HG02678 (cell line): ENCODE measurements at regions not wholly inside any gene's neighbourhood (a gene's known extent, or its start where the extent isn't known, plus 50 kb on each side); places are given as distances from the start of the nearest gene placed in this dataset.

Source experiments
- ATAC-seq: cut with Tn5 transposase; IDR thresholded peaks from one replicate; pipeline ENCODE4 v1.9.1; 2021; ENCODE audit warnings: mild to moderate bottlenecking, moderate library complexity; ENCODE audit not compliant: unreplicated experiment

DNA sequence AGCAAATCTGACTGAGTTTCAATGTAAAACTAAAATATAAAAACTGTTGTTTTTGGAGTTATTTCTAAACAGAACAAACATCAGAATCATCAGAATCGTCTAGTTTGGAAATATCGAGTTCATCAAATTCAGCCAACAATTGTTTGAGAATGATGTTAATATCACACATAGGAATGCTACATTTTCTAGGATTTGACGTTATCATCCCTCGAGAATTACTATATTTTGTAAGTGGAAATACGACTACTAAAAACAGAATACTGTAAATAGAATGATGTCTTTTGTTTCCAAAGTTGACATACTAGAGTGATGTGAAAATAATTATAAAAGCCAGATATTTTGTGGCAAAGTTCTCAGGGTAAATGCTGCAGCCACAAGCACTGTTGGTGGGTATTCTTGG is 805.9 kb downstream of the TLE1 start:
- ATAC-seq = no peak

DNA sequence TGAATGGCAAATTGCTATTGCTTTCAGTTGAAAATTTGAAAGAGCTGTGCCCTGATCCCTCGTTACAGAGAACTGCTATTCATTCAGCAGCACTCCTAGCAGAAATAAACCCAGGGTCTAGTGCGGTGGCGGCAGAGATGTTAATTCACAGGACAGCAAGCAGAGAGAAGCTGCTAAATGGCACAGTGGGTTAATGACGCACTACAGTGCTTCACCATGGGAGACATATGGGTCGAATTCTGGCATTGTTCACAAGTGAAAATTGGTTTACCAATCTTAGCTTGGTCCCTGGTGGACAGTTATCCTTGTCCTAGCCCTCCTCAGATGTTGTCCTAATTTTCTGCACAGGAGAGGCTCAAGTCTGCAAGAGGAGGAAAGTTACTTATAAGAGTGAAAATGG is 807.4 kb downstream of the TLE1 start:
- no peak for ATAC-seq

DNA sequence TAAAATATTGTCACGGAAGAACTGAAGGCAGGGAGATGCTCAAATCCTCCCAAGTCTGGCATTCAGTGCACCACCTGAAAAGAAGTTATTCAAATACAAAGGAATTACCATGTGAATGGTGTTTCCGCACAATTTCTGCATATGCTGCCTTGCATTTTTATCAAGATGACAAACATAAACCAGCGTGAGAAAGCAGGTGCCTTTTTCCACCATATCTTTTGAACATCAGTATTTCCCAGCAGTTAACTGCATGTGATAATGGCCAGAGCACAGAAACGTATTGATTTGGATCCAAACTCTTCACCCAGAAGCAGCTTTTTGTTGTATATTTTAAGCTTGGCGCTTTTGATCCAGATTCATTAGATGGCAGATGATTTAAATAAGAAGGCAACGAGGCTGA is 808.0 kb downstream of the TLE1 start:
- ATAC-seq = no peak

DNA sequence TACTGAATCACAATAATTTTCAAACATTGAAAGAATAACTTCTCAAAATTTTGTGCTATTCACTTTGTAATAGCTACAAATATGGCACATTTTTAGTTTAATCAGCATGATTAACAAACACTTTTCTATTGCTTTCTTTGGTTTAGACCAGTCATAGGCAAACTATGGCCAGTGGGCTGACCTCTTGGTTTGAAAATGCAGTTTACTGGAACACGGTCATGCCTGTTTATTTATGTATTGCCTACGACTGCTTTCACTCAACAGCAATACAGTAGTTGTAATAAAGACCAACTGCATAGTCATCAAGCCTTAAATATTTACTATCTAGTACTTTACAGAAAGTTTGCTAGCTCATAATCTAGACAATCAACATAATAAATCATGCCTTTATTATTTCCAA is 810.8 kb downstream of the TLE1 start:
- no peak for ATAC-seq

DNA sequence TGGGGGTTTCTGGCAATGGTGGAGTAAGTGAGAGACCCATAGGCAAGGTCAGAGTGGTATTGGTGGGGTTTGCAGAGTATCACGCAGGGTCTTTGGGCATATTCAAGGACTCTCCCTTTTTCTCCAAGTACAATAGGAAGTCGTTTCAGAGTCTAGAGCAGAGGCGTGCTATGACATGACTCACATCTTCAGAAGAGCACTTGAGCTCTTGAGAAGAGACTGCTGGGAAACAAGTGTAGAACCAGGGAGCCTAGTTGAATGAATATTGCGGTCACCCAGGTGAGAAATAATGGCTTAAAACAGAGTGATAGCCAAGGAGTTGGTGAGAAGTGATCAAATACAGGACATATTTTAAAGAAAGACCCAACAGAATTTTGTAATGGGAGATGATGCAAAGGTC is 813.4 kb downstream of the TLE1 start:
- no peak for ATAC-seq

DNA sequence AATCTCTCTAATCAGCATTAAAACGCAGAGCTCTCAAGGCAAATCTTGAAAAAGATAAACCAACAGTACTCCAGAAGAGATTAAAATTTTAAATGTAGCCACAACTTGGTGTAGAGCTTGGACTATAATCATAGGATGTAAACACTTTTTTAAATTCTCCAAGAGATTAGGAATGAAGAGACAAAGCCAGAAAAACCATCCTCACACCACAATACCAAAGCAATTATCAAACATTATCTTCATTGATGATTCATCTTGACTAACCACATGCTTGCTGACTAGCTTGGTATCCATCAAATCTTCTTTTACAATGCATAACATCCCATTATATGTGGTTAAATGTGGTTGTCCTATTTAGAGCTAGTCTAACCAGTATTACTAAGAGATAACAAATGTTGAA is 815.1 kb downstream of the TLE1 start:
- no peak for ATAC-seq

DNA sequence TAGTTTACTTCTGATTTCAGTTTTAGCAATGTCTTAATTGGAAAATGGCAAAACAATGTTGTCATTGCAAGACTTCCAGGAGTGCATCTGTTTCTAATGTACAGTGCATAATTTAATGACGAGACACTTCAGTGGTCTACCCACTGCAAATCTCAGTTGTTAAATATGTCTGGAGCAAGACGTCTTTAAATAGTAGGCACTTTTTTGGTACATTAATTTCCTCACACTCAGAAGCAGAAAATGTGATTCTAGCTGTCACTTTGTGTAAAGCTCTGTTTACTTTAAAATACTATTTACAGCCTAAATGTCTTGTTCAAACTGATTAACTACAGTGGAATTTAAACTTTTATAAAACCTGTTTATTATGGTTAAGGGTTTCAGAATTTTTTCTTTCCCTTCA is 815.5 kb downstream of the TLE1 start:
- no peak for ATAC-seq

DNA sequence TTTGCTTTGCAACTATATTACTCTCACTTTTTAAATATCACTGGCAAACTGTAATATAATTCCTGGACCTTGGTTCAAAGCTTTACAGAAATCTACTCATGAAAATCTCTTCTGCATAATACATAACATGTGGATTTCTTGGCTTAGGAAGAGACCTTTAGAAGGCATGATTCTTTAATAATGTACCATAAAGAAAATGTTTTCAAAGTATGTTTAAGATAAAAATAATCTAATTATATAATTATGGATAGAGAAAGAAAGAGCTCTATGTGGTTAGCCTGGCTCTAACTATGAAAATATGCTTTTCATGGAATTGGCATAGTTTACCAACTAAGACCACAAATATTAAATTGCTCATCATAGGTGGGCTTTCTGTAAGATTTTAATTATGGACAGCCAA is 817.8 kb downstream of the TLE1 start:
- no peak for ATAC-seq

DNA sequence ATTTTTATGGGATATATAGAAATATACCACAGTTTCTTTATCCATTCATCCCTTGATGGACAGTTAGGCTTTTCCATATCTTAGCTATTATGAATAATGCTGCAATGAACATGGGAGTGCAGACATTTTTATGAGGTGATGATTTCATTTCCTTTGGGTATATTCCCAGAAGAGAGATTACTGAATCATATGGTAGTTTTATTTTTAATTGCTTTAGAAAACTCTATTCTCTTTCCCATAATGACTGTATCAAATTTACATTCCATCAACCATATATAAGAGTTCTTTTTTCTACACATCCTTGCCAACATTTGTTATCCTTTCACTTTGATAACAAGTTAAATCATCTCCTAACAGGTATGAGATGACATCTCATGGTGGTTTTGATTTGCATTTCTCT is 821.6 kb downstream of the TLE1 start:
- no peak for ATAC-seq

DNA sequence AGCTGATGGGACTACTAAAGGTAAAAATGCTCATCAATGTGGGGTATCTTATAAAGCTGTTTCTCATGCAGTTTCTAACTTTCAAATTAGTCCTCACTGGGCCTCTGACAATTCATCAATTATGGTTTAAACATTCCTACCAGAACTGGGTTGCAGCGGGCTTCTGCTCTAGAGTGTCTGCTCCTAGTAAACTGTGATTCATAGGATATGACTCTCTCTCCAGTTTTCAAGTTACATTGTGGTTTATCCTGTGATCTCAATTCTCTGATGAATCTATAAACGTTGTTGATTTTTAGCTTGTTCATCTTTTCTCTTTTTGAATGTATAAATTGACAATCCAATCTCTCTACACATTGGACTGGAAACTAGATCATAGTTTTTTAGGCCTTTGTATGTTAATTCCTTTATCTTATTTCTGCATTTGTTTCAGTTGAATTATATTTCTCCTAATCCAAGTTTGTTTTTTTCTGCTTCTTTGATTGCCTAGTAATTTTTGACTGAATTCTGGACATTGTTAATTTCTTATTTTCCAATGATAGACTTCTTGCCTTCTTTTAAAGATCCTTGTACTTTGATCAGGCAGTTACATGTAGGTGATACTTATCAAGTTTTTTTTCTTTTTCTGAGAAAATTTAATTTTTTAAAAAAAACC is 822.6 kb downstream of the TLE1 start:
- no peak for ATAC-seq

DNA sequence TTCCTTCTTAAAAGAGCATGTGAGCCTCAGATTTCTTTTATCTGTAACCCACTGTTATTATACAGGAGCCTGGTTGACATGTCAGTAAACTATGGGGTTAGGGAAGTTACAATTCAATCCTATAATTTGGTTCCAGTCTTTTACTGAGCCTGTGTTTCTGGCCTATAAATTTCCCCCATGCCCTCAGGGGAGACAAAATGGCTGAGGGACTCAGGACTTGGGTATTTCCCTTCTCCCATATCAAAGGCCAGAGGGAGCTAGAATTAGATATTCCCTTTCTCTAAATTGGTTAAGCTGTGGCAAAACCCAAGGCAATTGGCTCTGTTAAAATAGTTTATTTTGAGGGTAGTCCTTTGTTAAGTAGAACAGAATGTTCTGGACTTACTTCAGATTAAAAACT is 823.2 kb downstream of the TLE1 start:
- no peak for ATAC-seq

DNA sequence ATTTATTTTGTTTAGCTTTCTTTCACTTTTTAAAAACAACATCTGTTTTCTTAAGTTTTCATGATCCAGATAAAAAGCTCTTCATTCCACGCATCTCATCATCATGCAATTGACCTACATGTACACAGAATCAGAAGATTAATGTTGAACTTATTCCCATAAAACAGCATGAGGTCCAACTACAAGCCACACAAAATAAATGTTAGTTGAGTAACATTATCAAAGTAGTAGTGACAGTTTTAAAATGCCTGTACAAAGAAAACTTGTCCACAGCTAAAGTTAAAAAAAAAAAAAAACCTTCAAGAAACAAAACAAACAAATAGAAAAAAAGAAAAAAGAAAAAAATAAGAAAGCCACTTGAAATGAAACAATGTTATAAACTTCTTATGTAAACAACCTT is 846.3 kb downstream of the TLE1 start:
- no peak for ATAC-seq

DNA sequence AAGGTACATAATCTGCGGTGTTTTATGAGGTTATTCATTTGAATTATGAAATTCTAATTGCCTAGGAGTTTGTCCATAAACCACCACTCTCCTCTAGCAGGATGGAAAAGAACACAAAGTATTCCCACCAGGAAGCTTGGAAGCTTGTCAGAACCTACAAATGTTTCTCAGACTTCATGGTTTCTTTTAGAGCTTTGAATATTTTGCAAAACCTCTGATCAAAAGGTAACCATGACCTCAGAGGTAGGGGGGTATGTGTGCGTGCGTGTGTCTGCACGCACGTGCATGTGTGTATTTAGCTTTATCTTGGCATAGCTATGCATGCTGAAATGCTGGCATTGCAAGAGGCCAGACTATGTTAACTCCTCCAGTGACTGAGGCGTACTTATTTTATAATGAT is 847.0 kb downstream of the TLE1 start:
- ATAC-seq = no peak

DNA sequence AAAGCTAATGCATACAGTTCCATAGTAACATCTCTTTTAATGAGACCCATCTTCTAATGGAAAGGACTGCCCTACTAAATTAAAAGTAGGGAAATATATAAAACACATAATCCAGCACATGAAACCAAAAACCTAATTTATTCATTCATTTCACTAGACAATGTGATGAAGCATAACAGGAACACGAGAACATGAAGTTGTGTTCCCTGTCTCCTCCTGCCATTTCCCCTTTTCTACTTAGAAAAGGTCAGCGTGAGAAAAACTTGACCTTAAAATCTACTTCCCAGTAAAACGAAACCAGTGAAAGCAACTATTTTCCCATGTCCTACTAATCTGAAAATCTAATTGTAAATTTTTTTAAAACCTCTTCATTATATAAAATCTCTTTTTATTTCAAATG is 847.5 kb downstream of the TLE1 start:
- no peak for ATAC-seq

DNA sequence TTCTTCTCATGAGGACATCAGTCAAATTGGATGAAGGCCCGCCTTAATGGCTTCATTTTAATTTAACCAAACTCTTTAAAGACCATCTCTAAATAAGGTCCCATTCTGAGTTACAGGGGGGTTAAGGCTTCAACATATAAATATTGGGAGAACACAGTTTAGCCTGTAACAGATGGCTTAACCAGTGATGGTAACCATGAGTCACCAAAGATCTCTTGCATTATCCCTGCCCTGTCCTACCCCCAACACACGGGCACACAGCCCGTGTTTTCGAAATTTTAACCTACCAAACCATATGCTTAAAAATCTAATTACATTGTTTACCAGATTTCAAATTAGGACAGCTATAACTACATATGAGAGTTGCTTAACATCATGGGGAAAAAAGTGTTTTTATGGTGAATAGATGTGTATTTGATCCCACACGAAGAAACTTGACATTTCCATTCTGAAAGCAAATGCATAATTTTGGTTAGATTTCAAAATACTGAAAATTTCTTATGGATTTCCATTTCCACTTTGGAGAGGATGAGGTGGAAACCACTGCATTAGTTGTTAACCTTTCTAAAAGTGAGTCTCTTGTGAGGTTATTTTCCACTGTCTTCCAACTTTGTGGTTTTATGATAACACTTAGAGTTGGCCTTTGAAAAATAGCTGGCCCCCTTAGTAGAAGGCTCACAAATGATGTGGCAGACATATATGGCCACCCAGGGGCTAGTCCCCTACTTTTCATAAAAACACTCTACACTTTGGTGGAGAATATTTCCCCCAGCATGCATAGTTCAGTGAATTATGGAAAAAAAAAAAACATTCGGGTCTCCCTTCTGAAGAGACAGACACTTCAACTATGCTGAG is 849.3 kb downstream of the TLE1 start:
- no peak for ATAC-seq

DNA sequence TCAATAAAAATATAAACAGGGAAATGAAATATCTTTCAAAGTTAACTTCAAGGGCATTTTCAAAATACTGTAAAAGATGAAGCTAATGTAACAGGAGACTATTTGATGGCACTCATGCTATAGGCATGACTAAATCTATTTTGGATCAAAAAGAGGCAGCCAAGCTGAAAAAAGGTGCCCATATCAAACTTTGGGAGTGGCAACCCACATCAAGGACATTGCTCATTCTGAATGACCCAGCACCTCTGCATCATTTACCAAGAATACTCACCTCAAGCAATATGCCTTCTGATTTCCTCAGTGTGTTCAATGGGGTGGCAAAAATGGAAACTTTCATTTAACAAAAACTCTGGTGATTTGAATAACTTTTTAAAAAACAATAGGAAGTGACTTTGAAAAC is 853.3 kb downstream of the TLE1 start:
- no peak for ATAC-seq

DNA sequence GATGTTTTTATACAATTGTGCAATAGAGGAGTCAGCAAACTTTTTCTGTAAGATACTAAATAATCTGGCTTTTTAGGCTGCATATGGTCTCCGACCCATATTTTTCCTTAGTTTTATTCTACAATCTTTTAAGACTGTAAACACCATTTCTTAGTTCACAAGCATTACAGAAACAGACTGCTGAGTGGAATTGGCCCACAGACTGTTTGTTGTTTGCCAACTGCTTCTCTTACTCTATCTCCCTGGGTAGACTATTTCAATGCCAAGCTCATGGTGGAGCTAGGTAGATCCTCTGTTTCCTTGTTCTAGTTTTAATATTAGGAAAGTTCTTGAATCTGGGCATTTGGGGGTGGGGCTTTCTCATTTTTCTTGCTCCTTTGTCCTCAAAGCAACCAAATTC is 857.6 kb downstream of the TLE1 start:
- ATAC-seq = no peak

DNA sequence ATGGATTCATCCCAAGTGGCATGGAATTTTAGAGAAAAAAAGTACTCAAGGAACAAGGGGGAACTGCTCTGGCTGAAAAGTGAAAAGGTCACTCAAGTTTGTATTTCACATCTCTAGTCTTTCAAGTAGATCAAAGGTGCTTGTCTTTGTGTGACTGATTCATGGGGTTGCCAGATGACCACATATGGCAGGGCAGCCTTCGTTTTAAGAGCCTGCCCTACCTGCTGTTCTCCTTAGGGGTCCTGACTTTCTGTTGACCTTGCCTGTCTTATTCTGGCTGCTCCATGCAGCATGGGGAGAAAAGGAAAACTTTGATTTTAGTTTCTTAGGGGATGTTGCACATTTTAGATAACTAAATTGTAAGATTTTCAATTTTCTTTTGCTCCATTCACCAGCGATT is 877.7 kb downstream of the TLE1 start:
- no peak for ATAC-seq

DNA sequence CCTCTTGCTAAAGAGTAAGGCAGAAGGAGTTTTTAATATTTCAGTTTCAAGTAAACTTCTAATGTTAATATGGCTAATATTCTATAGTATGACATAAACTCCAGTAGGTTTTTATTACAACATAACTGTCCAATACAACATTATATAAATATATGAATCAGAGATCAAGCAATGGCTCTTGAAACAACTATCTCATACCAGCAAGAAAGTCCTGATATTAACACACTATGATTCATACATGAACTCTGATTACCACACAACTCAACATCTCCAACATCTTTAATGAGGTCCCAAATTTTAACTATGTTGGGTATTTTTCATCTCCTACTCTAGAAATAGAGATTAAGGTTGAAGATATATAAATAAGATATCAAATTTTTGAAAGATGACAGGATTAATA is 878.3 kb downstream of the TLE1 start:
- ATAC-seq = no peak

DNA sequence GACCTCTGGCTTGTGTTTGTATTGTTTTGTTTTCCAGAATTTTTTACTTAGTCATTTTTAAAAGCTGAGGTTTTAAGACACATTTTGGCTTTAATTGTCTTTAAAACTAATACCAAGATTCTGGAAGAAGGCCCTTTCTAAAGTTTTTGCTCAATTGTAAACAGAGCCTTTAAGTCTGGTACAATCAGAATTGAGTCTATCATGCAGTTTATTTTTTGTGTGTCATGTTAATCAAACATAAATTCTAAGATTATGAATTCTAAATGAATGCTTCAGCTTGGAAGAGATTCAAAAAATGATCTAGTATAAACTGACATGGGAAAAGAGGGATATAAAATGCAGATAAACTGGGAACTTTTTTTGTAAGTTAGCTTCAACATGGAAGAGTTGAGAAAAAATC is 882.7 kb downstream of the TLE1 start:
- no peak for ATAC-seq

DNA sequence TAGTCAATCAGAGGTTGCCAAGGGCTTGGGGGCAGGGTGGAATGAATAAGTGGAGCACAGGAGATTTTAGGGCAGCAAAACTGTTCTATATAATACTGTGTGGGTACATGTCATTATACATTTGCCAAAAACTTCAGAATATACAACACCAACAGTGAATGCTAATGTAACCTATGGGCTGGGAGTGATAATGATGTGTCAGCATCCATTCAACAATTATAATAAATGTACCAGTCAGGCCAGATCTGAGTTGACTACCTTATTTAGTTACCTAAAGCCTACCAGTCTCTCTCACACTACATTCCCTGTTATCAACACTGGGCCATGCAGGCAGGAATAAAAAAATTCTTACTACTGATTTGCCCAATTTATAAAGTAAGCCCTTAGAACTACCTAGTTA is 884.5 kb downstream of the TLE1 start:
- no peak for ATAC-seq

DNA sequence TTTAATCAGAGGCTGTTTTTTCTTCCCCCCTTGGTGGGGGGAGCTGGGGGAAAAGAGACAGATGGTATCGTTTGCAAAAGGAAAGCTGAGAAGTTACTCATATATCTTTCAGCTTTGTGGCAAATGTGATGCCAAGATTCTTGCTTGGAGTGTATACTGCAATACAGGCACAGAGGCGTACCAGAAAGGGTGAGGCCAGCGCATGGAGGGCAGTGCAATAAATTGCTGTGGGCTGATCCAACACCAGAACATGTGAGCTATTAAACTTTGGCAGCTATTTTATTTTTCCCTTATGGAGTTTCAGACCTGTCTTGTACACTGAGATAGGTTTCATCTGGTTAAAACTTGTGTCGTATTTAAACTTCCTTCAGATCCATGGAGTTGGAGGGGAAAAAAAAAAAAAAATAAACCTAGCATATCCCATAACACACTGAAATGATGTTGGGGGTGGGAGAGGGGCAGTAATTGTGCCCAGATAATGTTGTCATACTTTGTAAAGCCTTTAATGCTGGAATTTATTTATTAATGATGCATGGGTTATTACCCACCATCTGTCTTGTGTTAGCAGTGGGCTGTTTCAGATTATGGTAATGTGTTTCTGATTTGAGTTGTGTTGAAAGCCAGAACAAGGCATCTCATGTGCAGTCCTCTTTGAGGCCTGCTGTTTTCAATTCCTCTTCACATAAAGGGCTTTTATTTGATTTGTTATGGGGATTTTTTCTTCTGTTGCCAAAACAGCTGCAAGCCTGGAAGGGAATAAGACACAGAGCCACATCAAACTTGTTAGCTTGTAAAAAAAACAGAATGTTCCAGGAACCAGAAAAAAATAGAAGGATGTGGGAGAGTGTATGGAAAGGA is 891.3 kb downstream of the TLE1 start:
- no peak for ATAC-seq
